ENCODE measurements at regions not wholly inside any gene's neighbourhood (a gene's known extent, or its start where the extent isn't known, plus 50 kb on each side); places are given as distances from the start of the nearest gene placed in this dataset.

- TF ChIP-seq CTCF (IDR thresholded peaks at IDR 0.05): no peak
- TF ChIP-seq POLR2A (IDR thresholded peaks at IDR 0.05): no peak
These were observed 339.1 kb downstream of the ZNF536 start for GRCh38 chr19:30711296-30711695.

Data from body of pancreas (tissue), 4 donors.